ENCODE measurements at regions not wholly inside any gene's neighbourhood (a gene's known extent, or its start where the extent isn't known, plus 50 kb on each side); places are given as distances from the start of the nearest gene placed in this dataset.

GRCh38 chr5:96562614-96563013 lies 99.6 kb upstream of the CAST start:
- no peak overlapping the region for H3K9ac ChIP-seq (ENCODE audit: extremely low read depth, insufficient read length, low read length)

More at GRCh38 chr5:96562614-96563013, 99.6 kb upstream of the CAST start:
- H2BK120ac ChIP-seq (ENCODE audit: low read depth, low read length, poor library complexity, severe bottlenecking): no peak overlapping the region
- H3K4me1 ChIP-seq (ENCODE audit: insufficient read depth, low read length): no peaks in the 10 kb centered on the region
- H2AK5ac ChIP-seq (ENCODE audit: insufficient read length, low read length): no peak overlapping the region
- no peak overlapping the region for H3T11ph ChIP-seq (ENCODE audit: low read length)
- DNase-seq: no peak
- no peak overlapping the region for H3K4me2 ChIP-seq (ENCODE audit: insufficient read depth, insufficient read length, low read length)
- no peak overlapping the region for H2BK15ac ChIP-seq (ENCODE audit: low read depth, low read length)
- no peak overlapping the region for H3K4me3 Mint-ChIP-seq
- no peak overlapping the region for H3K4ac ChIP-seq (ENCODE audit: low read depth, low read length)
- no peak overlapping the region for H3K14ac ChIP-seq (ENCODE audit: insufficient read depth, low read length)
- H3K23me2 ChIP-seq (ENCODE audit: insufficient read length, low read depth, low read length, poor library complexity, severe bottlenecking): no peaks in the 10 kb centered on the region
- H2BK20ac ChIP-seq (ENCODE audit: low read depth, low read length, poor library complexity, severe bottlenecking): no peak overlapping the region
- no peak overlapping the region for H4K91ac ChIP-seq (ENCODE audit: insufficient read length, low read depth, low read length)
- H3K27ac Mint-ChIP-seq: no peak overlapping the region
- peaks cover 3 to 8% of the 10 kb centered on the region in 2 experiments; a peak in 2 of 4 replicates for H3K4me1 Mint-ChIP-seq
- no peak overlapping the region for H3K18ac ChIP-seq (ENCODE audit: insufficient read length, low read depth, low read length)
- no peak overlapping the region for H2BK12ac ChIP-seq (ENCODE audit: insufficient read length, low read depth, low read length)
- no peaks in the 10 kb centered on the region for H4K20me1 ChIP-seq (ENCODE audit: control insufficient read depth, insufficient read depth, insufficient read length)
- no peak overlapping the region for H3K27ac ChIP-seq (ENCODE audit: insufficient read length, low read depth, low read length)
- no peaks in the 10 kb centered on the region for H3K9me3 ChIP-seq (ENCODE audit: control insufficient read depth, low read depth, low read length)
- H3K79me1 ChIP-seq (ENCODE audit: insufficient read depth, low read depth, low read length, poor library complexity, severe bottlenecking): no peaks in the 10 kb centered on the region
- no peak for TF ChIP-seq CTCF (conservative IDR thresholded peaks at IDR 0.05)
- no peaks in the 10 kb centered on the region; the same call in 1 of the 2 replicates for H3K27me3 ChIP-seq (ENCODE audit: insufficient read depth, low read length)
- no peak overlapping the region for H3K56ac ChIP-seq (ENCODE audit: insufficient read length, low read depth, low read length)
- no peak overlapping the region for H2AFZ ChIP-seq (ENCODE audit: low read length)
- no peak overlapping the region for H4K8ac ChIP-seq (replicated peaks; ENCODE audit: insufficient read length, low read depth, low read length)
- H3K9me3 Mint-ChIP-seq: peaks cover 0 to 4% of the 10 kb centered on the region in 2 experiments; a peak in 2 of 5 replicates
- no peak overlapping the region for H2BK5ac ChIP-seq (ENCODE audit: insufficient read length, low read length)
- no peak overlapping the region for H4K5ac ChIP-seq (ENCODE audit: insufficient read length, low read depth, low read length)
- peaks cover 3% of the 10 kb centered on the region for H3K27me3 Mint-ChIP-seq (ENCODE audit: low read depth)
- no peaks in the 10 kb centered on the region for H3K79me2 ChIP-seq (ENCODE audit: insufficient read depth, low read length)
- no peak overlapping the region for H3K23ac ChIP-seq (ENCODE audit: insufficient read length, low read depth, low read length)
- H3K36me3 Mint-ChIP-seq (ENCODE audit: insufficient read depth in 1 of 3, low read depth in 3 of 3): no peaks in the 10 kb centered on the region

Measured in H9 (cell line).